Nephron progenitor cell (in vitro differentiated cells): ENCODE measurements at regions not wholly inside any gene's neighbourhood (a gene's known extent, or its start where the extent isn't known, plus 50 kb on each side); places are given as distances from the start of the nearest gene placed in this dataset.

Experiments used
- DNase-seq: peaks from one replicate; pipeline ENCODE4 v3.0.0; 2021
- H3K27ac Mint-ChIP-seq: 2 replicates; pipeline ENCODE4 v1.8.0; 2021; ENCODE audit warnings: mild to moderate bottlenecking, moderate library complexity, mixed read lengths
- H3K27me3 Mint-ChIP-seq: 2 replicates; pipeline ENCODE4 v1.8.0; 2021; ENCODE audit warnings: mild to moderate bottlenecking, low read depth, mixed read lengths; ENCODE audit not compliant: poor library complexity
- H3K36me3 Mint-ChIP-seq: 2 replicates; pipeline ENCODE4 v1.8.0; 2021; ENCODE audit warnings: low read depth, mixed read lengths
- H3K4me1 Mint-ChIP-seq: 2 replicates; pipeline ENCODE4 v1.8.0; 2021; ENCODE audit warnings: mixed read lengths
- H3K4me3 Mint-ChIP-seq: 2 replicates; pipeline ENCODE4 v1.8.0; 2021; ENCODE audit warnings: mild to moderate bottlenecking, moderate library complexity, mixed read lengths
- H3K9me3 Mint-ChIP-seq: 2 replicates; pipeline ENCODE4 v1.8.0; 2021; ENCODE audit warnings: mild to moderate bottlenecking, moderate library complexity, mixed read lengths
- TF ChIP-seq, protein P1 (sequence below): fragments of 200-600 bp; sonication (generic); IDR thresholded peaks from 2 replicates; pipeline ENCODE4 v1.5.0; 2021; ENCODE audit warnings: antibody characterized with exemption

DNA sequence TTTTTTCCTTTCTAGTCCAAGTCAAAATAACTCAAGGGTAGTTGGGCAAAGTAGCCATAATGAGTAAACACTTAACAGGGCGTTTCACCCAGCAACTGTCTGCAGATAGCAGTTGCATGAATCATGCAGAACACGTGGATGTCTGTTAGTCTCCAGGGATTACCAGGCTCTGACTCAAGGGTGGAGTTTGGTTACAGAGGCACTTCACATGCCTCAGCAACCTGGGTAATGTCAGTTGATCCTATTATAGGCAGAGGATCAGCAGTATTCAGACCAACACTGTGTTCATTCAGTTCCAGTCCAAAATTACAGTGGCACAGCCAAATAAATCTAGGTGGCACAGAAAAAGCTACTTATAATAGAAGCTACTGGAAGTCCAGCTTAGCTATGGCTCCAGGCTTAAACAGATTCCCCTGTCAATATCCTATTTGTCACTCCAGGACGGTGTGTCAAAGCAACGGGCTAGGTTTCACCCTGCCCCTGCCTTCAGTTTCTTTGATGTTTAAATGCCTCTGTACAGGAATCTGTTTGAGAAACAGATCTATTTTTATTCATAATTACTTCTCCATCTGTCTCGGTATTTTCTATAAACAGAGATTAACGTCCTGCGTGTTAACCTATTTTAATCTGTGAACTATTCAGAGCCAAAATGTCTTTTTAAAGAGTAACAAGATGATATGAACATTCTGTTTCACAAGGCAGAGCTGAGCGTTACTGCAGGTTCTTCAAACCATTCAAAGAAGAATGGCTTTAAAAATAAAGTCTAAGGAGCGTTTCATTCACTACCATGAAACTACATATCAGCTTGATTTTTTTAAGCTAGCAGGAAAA is 162.6 kb upstream of the AKR1E2 start:
- peak overlapping the region; percentile 18 for H3K4me3 Mint-ChIP-seq
- H3K27me3 Mint-ChIP-seq = no peaks in the 10 kb centered on the region
- peak overlapping the region; percentile 71 for H3K27ac Mint-ChIP-seq
- DNase-seq = peak; percentile 51
- TF ChIP-seq, protein P1, sequence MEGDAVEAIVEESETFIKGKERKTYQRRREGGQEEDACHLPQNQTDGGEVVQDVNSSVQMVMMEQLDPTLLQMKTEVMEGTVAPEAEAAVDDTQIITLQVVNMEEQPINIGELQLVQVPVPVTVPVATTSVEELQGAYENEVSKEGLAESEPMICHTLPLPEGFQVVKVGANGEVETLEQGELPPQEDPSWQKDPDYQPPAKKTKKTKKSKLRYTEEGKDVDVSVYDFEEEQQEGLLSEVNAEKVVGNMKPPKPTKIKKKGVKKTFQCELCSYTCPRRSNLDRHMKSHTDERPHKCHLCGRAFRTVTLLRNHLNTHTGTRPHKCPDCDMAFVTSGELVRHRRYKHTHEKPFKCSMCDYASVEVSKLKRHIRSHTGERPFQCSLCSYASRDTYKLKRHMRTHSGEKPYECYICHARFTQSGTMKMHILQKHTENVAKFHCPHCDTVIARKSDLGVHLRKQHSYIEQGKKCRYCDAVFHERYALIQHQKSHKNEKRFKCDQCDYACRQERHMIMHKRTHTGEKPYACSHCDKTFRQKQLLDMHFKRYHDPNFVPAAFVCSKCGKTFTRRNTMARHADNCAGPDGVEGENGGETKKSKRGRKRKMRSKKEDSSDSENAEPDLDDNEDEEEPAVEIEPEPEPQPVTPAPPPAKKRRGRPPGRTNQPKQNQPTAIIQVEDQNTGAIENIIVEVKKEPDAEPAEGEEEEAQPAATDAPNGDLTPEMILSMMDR = no peak
- H3K4me1 Mint-ChIP-seq = peaks cover 48% of the 10 kb centered on the region
- no peaks in the 10 kb centered on the region for H3K36me3 Mint-ChIP-seq
- H3K9me3 Mint-ChIP-seq = peaks cover under 1% of the 10 kb centered on the region

DNA sequence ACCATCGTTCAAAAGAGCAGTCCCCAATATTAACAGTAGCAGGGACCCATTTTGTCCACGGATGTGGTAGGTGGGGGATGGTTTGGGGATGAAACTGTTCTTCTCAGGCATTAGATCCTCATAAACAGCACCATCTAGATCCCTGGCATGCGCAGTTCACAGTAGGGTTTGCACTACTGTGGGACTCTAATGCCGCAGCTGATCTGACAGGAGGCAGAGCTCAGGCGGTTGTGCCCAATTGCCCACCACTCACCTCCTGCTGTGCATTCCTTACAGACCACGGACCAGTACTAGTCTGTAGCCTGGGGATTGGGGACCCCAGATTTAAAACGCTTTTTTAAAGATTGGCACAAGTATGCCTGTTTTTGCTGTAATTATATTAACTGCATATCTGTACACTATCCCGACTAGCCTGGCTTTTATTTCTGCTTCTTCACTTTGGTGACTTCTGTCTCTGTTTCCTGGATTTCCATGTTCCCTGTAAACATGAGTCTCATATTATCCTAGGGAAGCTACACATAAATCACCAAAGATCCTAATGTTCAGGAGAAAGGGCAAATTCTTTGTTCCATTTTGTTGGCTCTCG is 163.3 kb upstream of the AKR1E2 start:
- peaks cover 3% of the 10 kb centered on the region for H3K27me3 Mint-ChIP-seq
- H3K36me3 Mint-ChIP-seq = no peaks in the 10 kb centered on the region
- no peaks in the 10 kb centered on the region for H3K9me3 Mint-ChIP-seq
- H3K4me3 Mint-ChIP-seq = no peak overlapping the region
- TF ChIP-seq, protein P1 = no peak
- DNase-seq = no peak
- H3K27ac Mint-ChIP-seq = peak overlapping the region; percentile 71
- H3K4me1 Mint-ChIP-seq = peaks cover 48% of the 10 kb centered on the region

DNA sequence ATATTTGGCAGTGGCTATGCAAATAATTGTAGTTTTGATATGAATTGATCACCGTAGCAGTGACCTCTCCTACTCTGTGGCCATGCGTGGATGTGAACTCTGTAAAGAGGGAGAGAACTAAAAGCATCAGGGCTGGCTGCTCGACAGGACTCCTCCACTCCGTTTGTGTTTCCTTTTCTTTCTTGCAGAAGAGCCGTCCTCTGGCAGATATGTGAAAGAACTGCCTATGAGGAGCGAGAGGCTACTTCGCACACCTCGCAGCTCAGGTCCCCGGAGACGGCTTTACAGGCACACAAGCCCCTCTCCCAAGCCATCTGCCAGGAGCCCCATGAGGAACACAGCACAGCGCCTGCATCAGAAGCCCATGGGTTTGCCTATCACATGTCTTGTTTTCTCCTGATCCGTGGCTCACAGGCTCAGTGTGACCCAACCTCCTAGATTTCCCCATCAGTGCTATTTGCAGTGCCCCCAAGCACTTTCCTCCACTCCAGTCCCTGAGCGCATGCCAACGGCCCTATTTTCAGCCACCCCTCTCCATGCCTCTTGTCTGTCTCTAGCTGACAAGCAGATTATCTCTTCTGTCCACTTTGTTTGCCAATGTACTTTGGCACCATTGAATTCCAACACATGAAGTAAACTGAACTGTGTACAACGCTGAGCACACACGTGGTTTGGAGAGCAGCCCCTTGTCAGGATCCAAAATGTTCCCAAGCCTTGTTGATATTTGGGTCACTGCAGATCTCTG is 164.3 kb upstream of the AKR1E2 start:
- no peaks in the 10 kb centered on the region for H3K9me3 Mint-ChIP-seq
- H3K27ac Mint-ChIP-seq = no peak overlapping the region
- TF ChIP-seq, protein P1 = no peak
- peaks cover 50% of the 10 kb centered on the region for H3K4me1 Mint-ChIP-seq
- no peak for DNase-seq
- no peaks in the 10 kb centered on the region for H3K36me3 Mint-ChIP-seq
- peaks cover 3% of the 10 kb centered on the region for H3K27me3 Mint-ChIP-seq
- H3K4me3 Mint-ChIP-seq = no peak overlapping the region

DNA sequence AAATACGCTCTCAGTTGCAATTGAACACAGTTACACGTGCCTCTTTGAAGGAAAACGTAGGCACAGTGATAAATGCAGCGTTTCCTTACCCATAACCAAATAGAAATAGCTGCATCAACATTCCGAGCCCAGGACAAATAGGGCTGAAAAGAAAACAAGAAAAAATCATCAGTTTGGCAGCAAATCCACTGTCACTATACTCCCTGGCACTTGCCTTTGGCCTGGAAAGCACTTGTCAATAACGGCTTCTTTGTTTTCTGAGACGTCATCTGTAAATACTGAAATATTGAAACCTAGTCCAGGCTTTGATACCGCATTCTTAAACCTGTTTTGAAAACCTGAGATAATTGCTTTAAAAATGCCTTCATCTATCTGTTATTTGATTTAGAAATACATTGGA is 167.2 kb upstream of the AKR1E2 start:
- H3K4me3 Mint-ChIP-seq = no peak overlapping the region
- no peak for DNase-seq
- H3K27ac Mint-ChIP-seq = no peak overlapping the region
- peaks cover 3% of the 10 kb centered on the region for H3K27me3 Mint-ChIP-seq
- H3K36me3 Mint-ChIP-seq = no peaks in the 10 kb centered on the region
- TF ChIP-seq, protein P1 = no peak
- H3K9me3 Mint-ChIP-seq = no peaks in the 10 kb centered on the region
- H3K4me1 Mint-ChIP-seq = peaks cover 61% of the 10 kb centered on the region

DNA sequence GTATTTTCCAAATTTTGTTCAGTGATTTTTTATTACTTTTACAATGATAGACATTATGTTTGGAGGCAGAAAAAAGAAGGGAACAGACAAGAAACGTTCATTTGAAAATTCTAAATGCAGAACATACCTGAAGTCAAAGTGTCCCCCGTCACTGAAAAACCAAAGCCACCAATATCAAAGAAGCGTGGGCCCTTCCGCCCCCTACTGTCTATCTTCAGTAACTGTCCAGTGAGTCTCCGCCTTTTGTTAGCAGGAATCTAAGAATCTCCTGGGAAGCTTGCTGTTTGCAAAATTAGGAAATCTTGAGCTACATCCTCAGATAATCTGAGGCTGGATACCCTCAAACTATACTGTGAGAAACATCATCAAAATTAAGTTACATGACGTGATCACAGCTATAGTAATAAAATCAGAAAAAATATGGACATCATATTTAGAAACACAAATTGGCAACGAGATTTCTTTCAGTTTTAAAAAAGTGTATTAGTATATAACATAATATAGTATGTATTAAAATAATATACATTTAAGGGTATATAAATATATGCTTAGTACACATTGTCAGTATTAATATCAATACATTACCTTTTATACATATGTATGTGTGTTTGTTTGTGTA is 169.3 kb upstream of the AKR1E2 start:
- no peaks in the 10 kb centered on the region for H3K9me3 Mint-ChIP-seq
- peaks cover 3% of the 10 kb centered on the region for H3K27me3 Mint-ChIP-seq
- no peak overlapping the region for H3K4me3 Mint-ChIP-seq
- TF ChIP-seq, protein P1 = peak; percentile 87
- H3K36me3 Mint-ChIP-seq = no peaks in the 10 kb centered on the region
- H3K27ac Mint-ChIP-seq = no peak overlapping the region
- DNase-seq = peak; percentile 57
- peaks cover 61% of the 10 kb centered on the region for H3K4me1 Mint-ChIP-seq
